Activated CD8-positive, alpha-beta memory T cell treated with anti-CD3 and anti-CD28 coated beads for 36 hours (primary cell): ENCODE measurements at regions not wholly inside any gene's neighbourhood (a gene's known extent, or its start where the extent isn't known, plus 50 kb on each side); places are given as distances from the start of the nearest gene placed in this dataset.

Source experiments
- CTCF ChIA-PET: fragments of 350-600 bp; sonication (Branson Sonifier 250); formaldehyde crosslinking; loops from one replicate; lab custom pipeline; 2021; ENCODE audit warnings: antibody characterized with exemption; lab: Charles Lee
- POLR2A ChIA-PET: fragments of 350-600 bp; sonication (Branson Sonifier 250); formaldehyde crosslinking; loops from one replicate; lab custom pipeline; 2021; ENCODE audit warnings: antibody characterized with exemption; lab: Charles Lee

- ChIA-PET CTCF (no interaction called here), POLR2A (no interaction called here)
These were observed 100.0 kb upstream of the RAP2B start for GRCh38 chr3:153061938-153062528.

DNA sequence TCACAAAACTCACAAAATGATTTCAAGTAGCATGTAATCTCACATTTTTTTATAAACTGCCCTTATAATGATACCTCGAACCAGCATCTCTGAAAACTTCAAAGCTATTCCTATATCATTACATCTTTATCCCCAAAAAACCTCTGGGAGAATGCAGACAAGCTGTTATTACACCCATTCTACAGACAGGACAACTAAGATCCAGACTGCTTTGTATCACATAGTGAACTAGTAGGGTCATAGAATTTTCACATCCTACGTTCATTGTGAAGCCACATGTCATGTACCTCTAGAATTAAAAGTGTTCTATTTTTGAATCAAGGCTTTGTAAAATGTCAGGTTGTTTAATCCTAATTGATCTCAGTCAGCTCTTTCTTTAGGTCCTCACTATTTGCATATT lies 98.7 kb upstream of the RAP2B start:
- CTCF ChIA-PET: no interaction called here
- POLR2A ChIA-PET: no interaction called here

DNA sequence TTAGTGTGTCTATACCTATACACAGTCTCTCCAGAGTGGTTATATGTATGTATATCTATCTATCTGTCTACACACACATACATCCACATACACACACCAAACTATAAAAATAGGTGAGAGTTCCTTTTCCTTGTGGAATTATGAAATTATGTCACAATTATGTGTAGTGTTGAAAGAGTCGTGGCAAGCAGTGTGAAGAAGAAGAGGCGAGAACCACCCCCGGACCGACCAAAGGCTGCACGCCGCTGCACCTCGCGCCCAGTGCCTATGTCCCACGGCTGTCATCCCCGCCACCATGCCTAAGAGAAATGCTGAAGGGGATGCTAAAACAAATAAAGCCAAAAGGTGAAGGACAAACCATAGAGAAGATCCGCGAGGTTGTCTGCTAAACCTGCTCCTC lies 95.0 kb upstream of the RAP2B start:
- ChIA-PET POLR2A (no interaction called here), CTCF (no interaction called here)

DNA sequence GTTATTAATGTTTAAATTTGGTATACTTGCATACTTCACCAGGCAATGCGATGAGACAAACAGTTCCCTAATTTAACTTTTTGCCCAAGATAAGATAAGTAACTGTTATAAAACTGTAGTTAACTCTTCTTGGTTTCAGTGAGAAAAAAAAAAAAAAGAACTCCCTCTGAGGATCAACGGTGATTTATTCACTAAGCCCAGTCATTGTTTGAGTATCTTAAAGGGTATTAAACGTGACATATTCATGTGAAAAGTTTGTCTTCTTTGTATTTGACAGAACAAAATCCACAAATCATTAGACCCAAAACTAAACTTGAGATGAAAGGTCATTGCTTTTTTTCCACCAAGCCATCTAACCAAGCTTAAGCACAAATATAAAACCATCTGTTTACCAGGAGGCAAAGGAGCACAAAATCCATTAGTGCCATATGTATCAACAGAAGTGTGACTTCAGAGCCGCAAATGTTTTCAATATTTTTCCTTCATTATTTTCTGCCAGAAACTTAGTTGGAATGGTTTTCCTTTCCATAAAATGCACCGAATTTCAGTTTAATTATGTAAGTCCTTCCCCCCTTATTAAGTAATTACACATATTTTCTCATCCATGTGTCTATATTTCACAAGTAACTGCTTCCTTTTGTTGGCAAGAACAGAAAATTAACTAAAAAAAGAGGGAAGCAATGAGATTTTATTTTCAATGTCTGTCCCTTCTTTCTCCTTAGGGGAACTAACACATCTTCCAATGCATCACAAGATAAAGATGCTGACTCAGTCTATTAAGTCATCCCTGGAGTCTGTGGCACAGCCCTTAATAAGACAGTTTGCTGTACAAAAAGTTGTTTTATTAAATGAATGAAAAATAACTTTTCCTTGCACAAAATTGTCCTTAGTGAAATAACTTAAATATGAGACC lies 92.2 kb upstream of the RAP2B start:
- ChIA-PET POLR2A (no interaction called here), CTCF (no interaction called here)

GRCh38 chr3:153070511-153070868 lies 91.5 kb upstream of the RAP2B start:
- POLR2A ChIA-PET: no interaction called here

GRCh38 chr3:153072382-153072781 lies 89.6 kb upstream of the RAP2B start:
- POLR2A ChIA-PET: no interaction called here
- CTCF ChIA-PET: no interaction called here

More at GRCh38 chr3:153070511-153070868, 91.5 kb upstream of the RAP2B start:
- CTCF ChIA-PET: no interaction called here

- ChIA-PET CTCF (no interaction called here), POLR2A (no interaction called here)
These were observed 89.2 kb upstream of the RAP2B start for GRCh38 chr3:153072856-153073255.

- CTCF ChIA-PET: no interaction called here
- POLR2A ChIA-PET: no interaction called here
These were observed 88.4 kb upstream of the RAP2B start for GRCh38 chr3:153073636-153074035.

DNA sequence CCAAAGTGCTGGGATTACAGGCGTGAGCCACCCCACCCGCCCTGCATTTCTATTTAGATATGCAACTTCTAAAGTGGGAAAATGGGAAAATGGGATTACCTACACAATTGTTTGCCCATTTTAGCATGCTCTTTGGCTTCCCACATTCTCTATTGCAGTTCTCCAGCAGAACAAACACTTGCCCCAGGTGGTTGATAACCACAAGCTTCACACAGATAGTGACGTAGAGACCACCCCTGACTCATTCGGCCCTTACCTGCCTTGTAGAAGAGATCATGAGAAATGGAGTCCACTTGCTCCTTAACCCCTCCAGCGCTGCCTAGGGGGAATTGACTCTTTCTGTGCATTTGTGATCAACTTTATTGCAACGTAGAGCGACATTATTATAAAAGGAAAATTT lies 83.2 kb upstream of the RAP2B start:
- ChIA-PET CTCF (no interaction called here), POLR2A (no interaction called here)

DNA sequence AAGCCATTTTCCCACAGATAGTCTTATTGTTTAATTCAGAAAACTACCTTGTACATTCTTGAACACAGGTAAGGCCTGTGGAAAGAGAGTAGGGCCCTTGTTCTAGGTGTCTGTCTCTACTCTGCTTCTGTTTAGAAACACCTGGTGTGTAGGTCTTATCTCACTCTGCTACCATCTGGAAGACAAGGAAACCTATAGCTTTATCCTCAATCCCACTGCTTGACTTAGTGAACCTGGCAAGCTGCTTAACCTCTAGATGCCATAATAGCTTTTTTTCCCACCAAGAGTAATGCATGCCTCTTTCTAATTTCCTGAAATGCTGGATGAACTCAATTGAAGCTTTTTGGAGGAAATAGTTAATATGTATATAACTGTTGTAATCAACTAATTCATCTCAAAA lies 82.6 kb upstream of the RAP2B start:
- CTCF ChIA-PET: no interaction called here
- POLR2A ChIA-PET: no interaction called here

- ChIA-PET POLR2A (no interaction called here), CTCF (no interaction called here)
These were observed 81.2 kb upstream of the RAP2B start for GRCh38 chr3:153080778-153081240.

- POLR2A ChIA-PET: no interaction called here
- CTCF ChIA-PET: no interaction called here
These were observed 77.6 kb upstream of the RAP2B start for GRCh38 chr3:153084431-153084830.

DNA sequence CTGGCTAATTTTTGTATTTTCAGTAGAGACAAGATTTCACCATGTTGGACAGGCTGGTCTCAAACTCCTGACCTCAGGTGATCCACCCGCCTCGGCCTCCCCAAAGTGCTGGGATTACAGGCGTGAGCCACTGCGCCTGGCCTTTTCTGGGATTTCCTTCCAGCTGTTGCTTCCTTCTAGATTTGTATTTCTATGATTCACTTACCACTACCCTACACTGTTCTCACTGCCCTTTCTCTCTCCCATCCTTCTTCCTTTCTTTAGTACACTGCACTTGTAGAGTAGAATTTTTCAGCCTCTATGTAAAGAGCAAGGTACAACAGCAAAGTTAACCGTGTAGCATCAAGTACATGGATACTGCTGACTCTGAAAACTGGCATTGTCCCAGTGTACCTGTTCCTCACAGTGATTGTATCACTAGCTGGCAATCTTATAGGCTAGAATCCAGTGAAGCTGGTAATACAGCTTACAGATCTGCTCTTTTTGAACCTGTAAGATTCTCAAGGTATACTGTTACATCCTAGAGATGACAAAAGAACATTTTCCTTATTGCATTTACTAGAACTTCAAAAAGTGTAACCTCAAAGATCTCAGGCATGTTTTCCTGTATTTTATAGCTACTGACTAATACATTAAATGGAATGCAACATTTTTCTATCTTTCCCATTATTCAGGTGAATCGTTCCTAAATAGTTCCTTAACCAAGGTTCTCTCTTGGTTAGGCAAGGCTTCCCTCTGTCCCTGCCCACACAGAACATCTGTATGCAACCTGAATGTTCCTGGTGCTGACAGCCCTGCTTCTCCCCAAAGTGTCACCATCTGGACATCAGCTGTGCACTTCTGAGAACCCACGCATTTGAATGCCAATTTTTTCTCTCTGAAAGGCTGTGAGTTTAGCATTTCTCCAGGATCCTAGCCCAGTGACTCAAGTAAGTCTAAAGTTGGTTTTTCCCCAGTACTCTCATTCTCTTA lies 74.1 kb upstream of the RAP2B start:
- CTCF ChIA-PET: no interaction called here
- POLR2A ChIA-PET: no interaction called here

DNA sequence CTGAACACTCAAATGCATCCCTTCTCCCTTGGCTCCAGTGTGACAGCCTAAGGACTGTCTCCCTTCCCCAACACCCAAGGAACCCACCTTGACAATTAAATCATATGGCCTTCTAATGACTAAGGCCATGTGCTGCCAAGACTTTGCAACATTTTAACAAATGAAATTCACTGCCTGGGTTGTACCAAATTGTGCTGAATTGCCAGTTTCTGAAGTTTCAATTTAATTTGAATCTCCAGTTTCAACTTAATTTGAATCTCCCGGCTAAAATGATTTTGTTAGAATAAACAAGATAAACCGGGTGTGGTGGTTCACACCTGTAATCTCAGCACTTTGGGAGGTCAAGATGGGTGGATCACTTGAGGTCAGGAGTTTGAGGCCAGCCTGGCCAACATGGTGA lies 72.4 kb upstream of the RAP2B start:
- POLR2A ChIA-PET: no interaction called here
- CTCF ChIA-PET: no interaction called here

- CTCF ChIA-PET: no interaction called here
- POLR2A ChIA-PET: no interaction called here
These were observed 71.1 kb upstream of the RAP2B start for GRCh38 chr3:153090973-153091372.

DNA sequence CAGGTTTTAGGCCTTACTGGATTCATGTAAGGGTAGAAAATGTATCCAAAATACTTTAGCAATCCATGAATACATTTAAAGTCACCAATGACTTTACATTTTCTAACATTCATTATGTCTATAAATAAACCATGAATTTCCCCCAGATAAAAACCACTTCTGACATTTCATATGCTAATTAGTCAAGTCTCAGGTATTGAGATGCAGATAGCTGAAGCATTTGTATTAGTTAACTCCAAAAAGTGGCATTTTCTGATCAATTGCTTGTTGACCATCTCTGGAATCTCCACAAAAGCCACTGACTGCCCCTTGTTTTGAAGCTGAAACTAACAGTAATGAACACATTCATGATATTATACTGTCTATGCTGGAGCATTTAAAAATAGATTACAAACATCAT lies 68.4 kb upstream of the RAP2B start:
- ChIA-PET CTCF (no interaction called here), POLR2A (no interaction called here)

DNA sequence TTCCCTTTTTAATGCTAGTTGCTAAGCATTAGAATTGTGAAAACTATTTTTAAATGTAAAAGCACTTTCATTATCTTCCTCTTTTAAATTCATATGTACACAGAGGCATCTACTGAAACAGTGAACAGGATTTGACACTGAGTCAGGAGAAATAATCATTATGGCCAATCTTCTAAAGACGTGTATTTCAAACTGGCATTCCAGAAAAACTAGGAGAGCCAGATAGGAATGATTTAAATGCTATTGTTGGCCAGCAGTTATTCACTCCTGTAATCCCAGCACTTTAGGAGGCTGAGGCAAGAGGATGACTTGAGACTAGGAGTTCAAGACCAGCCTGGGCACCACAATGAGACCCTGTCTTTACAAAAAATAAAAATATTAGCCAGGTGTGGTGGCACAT lies 67.6 kb upstream of the RAP2B start:
- CTCF ChIA-PET: no interaction called here
- POLR2A ChIA-PET: no interaction called here

DNA sequence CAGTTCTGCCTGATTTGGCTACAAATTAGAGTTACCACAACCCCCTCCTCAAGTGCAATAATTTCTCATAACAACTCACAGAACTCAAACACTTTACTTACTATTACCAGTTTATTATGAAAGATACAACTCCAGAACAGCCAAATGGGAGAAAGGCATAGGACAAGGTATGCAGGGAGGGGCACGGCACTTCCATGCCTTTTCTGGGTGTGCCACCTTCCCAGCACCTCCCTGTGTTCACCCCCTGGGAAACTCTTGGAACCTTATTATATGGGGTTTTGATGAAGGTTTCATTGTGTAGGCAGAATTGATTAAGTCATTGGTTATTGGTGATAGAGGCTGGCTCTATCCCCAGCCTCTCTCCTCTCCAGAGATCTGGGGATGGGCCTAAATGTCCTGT lies 66.6 kb upstream of the RAP2B start:
- POLR2A ChIA-PET: no interaction called here

GRCh38 chr3:153096731-153097131 lies 65.3 kb upstream of the RAP2B start:
- POLR2A ChIA-PET: no interaction called here
- CTCF ChIA-PET: no interaction called here

More for the DNA sequence above, 66.6 kb upstream of the RAP2B start:
- CTCF ChIA-PET: no interaction called here

- ChIA-PET CTCF (no interaction called here), POLR2A (no interaction called here)
These were observed 64.8 kb upstream of the RAP2B start for GRCh38 chr3:153097213-153097612.
